A673 (cell line): ENCODE measurements at regions not wholly inside any gene's neighbourhood (a gene's known extent, or its start where the extent isn't known, plus 50 kb on each side); places are given as distances from the start of the nearest gene placed in this dataset.

Source experiments
- CTCF ChIP-seq: fragments of 300-800, 200-600 bp; sonication (generic); conservative IDR thresholded peaks from 2 replicates; pipeline ENCODE4 v1.5.1; 2017; ENCODE audit warnings: low read depth, mild to moderate bottlenecking, antibody characterized with exemption, low read length, moderate library complexity, mixed read lengths
- EZH2 ChIP-seq: fragments of 200-600 bp; sonication (generic); IDR thresholded peaks from 2 replicates; pipeline ENCODE4 v1.6.1; 2017; ENCODE audit warnings: borderline replicate concordance, low read depth, mild to moderate bottlenecking, mixed read lengths, antibody characterized with exemption, low read length; ENCODE audit not compliant: poor library complexity, severe bottlenecking

DNA sequence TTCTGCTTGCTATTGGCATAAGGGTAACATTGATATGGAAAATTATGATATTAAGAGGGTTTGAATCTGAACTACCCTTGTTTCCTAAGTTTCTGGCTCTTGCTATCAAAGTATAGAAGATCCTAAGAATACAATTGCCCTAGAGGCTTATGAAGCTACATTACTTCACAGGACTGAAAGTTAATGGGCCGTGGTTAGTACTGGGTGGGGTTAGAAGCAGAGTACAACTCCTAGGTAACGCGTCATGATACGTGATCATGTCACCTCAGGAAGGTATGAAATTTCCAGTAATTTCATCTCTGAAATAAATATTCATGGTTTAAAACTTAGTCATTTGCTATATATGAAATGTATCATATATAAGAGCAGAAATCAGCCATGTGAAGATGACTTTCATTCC lies 743.8 kb upstream of the NEGR1 start:
- TF ChIP-seq CTCF (no peak), EZH2 (no peak)
